ENCODE measurements at regions not wholly inside any gene's neighbourhood (a gene's known extent, or its start where the extent isn't known, plus 50 kb on each side); places are given as distances from the start of the nearest gene placed in this dataset.

DNA sequence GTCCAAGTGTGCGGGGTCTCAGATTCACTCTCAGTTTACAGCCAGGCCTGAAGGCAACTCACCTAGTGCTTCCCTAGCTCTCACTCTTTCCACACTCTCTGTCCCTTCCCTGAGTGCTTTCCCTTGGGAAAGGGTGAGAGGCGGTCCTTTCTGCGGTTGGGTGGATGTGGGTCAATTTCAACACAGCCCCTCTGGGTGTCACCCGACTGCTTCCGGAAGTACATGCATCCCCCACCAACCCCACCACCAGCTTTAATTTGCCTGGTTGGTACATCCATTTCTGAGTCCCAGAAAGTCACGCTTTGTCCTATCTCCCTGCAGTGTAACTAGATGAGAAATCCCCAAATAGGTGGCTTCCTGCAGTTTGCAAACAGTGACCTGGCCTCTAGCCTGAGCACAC is 307.3 kb upstream of the MEIS1 start:
- TF ChIP-seq, protein P1, sequence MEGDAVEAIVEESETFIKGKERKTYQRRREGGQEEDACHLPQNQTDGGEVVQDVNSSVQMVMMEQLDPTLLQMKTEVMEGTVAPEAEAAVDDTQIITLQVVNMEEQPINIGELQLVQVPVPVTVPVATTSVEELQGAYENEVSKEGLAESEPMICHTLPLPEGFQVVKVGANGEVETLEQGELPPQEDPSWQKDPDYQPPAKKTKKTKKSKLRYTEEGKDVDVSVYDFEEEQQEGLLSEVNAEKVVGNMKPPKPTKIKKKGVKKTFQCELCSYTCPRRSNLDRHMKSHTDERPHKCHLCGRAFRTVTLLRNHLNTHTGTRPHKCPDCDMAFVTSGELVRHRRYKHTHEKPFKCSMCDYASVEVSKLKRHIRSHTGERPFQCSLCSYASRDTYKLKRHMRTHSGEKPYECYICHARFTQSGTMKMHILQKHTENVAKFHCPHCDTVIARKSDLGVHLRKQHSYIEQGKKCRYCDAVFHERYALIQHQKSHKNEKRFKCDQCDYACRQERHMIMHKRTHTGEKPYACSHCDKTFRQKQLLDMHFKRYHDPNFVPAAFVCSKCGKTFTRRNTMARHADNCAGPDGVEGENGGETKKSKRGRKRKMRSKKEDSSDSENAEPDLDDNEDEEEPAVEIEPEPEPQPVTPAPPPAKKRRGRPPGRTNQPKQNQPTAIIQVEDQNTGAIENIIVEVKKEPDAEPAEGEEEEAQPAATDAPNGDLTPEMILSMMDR (conservative IDR thresholded peaks at IDR 0.05; ENCODE audit: low read depth, low read length) = no peak
- no peak for TF ChIP-seq EZH2 (IDR thresholded peaks at IDR 0.05; ENCODE audit: borderline replicate concordance, low read depth, low read length, poor library complexity, severe bottlenecking)
